Fibroblast of skin of left biceps (primary cell): ENCODE measurements at regions not wholly inside any gene's neighbourhood (a gene's known extent, or its start where the extent isn't known, plus 50 kb on each side); places are given as distances from the start of the nearest gene placed in this dataset.

Source experiments
- DNase-seq, 2 experiments: peaks; one replicate each; pipeline ENCODE4 v3.0.0-alpha.2; 2013; ENCODE audit warnings: low read depth in 2 of 2

GRCh38 chr4:16365036-16365569 lies 138.8 kb upstream of the TAPT1 start:
- DNase-seq = no peak

- DNase-seq = no peak
Observed at GRCh38 chr4:16360694-16361262, 134.5 kb upstream of the TAPT1 start.

- DNase-seq = no peak
Observed at GRCh38 chr4:16353165-16353564, 126.9 kb upstream of the TAPT1 start.

- DNase-seq = no peak
Observed at GRCh38 chr4:16351161-16351560, 124.9 kb upstream of the TAPT1 start.

DNA sequence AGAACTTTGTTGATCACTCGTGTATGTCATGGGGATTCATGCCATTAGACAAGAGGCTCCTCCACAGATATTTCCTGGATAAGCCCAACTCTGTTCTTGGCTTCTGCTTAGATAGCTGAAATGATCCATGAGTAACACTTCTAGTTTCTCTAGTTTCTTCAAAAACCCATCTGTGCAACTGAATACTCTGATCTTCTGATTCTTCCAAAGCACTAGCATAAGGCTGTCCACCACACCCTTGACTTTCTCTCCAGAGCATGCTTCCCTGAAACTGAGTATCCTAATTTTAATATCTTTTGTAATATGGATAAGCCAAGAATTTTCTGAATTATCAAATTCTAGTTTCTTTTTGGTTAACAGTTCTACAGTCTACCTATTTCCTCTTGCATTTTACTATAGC lies 118.6 kb upstream of the TAPT1 start:
- no peak for DNase-seq

DNA sequence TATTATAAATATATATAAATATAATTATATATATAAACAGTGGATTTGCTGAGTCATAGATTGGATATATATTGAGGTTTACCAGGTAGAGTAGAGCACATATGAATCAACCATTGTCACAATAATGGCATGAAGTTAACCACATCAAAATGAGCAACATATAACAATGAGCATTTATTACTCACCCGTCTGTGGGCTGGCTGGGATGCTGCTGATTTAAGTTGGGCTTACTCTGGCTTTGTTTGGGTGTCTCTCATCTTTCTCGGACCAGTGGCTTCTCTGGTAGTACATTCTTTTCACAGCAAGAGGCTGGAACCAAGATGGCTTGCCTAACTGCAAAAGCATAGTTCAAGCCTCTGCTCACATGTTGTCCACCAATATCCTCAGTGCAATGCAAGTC lies 111.7 kb upstream of the TAPT1 start:
- DNase-seq = peak in 1 of 2 experiments; percentile 0

- DNase-seq = no peak
Observed at GRCh38 chr4:16334601-16335000, 108.3 kb upstream of the TAPT1 start.

DNA sequence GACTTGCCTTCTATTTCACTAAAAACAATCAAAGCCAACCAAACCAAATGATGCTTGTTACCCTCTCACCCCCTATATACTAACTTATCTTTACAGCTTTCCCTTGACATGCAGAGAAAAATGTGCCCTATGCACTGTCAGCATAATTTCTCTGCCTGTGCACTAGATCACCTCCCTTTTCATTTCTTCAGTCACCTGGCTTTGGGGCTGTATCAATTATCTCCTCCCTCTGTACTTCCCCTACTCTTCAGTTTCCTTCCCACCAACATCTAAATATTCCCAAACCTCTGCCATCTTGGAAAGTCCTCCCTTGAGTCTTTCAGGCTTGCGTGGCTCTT lies 103.5 kb upstream of the TAPT1 start:
- no peak for DNase-seq

DNA sequence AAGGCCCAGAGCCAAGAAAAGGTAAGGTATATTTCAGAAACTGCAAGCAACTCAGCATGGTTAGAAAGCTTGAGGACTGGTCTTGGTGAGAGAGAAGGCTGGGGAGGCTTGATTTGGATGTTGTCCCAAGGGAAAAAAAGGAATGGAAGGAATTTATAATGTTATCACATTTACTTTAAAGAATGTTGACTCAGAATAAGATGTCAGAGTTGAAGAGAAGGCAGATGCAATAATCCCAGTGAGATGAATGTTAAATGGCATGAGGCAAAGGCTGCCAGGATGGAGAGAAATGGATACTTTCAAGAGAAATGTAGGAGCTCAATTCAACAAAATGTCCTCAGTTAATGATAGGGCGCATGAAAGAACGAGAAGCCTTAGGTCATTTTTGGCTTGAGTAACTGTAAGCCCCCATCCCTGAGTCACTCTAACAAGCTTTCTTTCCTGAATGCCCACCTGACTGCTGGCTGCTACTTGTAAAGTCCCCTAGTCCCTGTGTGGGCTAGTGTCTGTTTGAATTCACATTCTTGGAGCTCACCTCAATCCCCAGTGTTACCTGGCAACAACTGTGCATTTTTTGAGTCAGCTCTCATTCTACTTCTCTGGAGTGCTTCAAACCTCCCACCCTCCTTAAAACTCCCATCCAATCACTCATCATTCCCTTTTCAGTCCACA lies 103.0 kb upstream of the TAPT1 start:
- peak; percentile 24 to 33 for DNase-seq

- DNase-seq = no peak
Observed at GRCh38 chr4:16322183-16322582, 95.9 kb upstream of the TAPT1 start.

- DNase-seq = no peak
Observed at GRCh38 chr4:16315456-16315855, 89.2 kb upstream of the TAPT1 start.

GRCh38 chr4:16310606-16311005 lies 84.3 kb upstream of the TAPT1 start:
- no peak for DNase-seq

DNA sequence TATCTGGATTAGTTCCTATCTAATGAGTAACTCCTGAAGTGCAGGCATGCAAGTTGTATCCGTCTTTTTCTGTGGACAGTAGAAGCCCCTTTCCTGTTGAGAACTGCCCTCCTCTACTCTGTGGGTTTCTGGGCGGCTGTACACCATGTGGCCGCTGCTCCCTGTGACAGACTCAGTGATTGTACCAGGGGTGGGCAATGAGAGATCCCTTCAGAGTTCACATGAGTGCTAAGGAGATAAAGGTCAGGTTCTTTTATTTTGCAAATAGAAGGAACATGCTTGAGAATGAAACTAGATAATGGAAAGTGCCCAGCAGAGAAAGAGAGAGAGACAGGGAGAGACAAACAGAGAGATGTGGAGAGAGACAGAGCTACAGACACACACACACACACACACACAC lies 76.4 kb upstream of the TAPT1 start:
- DNase-seq = no peak

DNA sequence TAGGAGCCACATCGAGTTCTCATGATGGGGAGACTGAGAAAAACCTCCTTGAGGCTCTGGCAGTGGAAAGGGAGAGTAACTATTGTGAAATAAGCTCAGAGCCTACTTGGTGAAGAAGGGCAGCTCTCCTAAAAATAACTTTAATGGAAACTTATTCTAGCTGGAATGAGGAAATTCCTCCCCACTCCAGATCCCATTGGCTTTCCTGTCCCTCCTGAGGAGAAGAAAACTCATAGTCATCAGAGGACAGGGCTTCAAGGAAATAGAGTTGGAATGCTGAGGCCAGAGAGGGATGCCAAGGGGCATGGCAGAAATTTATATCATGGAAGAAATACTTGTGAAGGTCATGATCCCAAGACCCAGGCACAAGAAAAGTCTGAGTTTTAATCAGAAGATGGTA lies 70.7 kb upstream of the TAPT1 start:
- DNase-seq = no peak

- DNase-seq = peak; percentile 6
Observed at GRCh38 chr4:16294455-16294854, 68.2 kb upstream of the TAPT1 start.

DNA sequence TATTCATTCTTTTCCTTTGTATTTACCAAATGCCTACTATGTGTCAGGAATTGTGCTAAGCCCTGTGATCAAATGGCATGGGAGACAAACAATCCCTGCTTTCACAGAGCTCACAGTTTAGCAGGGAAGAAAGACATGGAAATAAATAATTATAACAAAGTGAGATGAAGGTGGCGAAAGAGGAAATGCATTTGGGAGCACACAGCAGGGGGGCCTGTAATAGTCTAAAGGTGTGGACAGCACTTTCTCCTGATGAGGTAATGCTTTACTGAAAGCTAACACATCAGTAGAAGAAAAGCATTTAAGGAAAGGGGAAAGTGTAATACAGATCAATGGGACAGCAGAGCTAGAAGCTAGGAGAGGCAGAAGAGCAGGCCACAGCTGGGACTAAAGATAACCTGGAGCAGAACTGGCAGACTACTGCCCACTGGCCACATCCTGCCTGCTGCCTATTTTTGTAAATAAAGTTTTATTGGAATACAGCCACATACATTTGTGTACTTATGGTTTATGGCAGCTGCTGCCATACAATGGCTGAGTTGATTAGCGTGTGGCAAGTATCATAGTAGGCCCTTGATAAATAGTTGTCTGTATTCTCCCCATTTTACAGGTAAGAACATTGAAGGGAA lies 67.1 kb upstream of the TAPT1 start:
- no peak for DNase-seq

GRCh38 chr4:16292585-16292984 lies 66.3 kb upstream of the TAPT1 start:
- no peak for DNase-seq

DNA sequence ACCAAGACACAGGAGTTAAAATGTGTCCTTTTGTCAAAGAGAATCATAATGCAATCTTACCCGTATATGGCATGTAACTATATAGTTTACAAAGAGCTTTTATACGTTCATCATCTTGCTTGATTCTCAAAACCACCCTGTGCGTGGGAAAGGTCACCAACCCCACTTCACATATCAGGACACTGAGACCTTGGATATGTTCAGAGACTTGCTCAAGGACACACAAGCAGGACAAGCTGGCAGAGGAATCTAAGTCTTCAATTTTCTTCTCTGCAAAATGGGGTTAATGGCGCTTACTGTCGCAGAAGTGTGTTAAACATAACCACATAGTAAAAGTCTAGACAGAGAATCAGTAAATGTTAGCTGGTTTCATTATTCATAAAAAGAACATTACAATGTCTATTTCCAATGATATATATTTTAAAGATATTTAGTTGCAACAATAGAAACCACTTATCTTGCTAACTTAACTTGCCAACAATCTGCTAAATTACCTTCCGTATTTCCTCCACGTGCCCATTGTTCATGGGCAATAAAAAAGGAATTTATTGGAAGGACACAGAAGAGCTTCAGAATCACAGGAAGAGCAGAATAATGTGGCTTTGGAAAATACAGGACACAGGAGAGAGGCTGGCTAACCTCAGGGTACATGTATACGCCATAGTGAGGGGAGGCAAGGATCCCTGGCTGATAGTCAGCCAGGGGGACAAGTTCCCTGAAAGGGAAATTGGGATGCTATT lies 64.6 kb upstream of the TAPT1 start:
- no peak for DNase-seq

DNA sequence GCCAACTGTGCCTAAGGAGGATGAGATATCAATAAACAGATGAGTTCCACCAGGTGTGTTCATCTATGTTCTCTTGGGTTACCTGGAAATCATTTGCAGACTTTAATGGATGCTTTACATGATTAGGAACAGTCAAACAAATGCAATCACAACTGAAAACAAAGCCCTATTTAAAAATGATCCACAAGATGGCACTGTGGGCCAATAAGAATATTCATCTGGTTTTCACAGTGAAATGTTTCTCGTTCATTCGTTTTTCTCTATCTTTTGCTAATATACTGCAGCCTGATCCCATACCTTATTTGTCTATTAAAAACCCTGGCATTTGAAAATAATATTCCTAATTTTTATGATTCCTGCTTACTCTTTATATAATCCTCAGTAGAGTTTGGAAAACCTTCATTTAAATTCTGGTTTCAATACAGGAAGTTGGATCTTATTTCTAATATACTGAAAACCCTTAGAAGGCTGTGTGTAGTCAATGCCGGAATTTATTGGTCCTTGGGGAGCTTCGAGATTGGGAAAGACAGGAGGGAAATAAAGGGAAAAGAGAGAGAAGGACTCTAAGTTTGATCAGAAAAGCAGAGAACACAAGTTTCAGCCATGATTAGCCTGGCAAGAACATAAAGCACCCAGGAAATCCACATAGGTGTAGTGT lies 63.8 kb upstream of the TAPT1 start:
- peak; percentile 20 to 23 for DNase-seq

DNA sequence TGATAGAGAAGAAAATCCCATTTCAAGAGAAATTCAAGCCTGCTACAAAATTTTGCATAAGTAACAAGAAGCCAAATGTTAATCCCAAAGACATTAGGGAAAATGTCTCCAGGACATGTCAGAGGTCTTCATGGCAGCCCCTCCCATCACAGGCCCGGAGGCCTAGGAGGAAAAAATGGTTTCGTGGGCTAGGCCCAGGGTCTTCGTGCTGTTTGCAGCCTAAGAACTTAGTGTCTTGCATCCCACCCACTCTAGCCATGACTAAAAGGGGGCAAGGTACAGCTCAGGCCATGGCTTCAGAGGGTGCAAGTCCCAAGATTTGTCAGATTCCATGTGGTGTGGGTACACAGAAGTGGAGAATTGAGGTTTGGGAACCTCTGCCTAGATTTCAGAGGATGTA lies 57.8 kb upstream of the TAPT1 start:
- no peak for DNase-seq

DNA sequence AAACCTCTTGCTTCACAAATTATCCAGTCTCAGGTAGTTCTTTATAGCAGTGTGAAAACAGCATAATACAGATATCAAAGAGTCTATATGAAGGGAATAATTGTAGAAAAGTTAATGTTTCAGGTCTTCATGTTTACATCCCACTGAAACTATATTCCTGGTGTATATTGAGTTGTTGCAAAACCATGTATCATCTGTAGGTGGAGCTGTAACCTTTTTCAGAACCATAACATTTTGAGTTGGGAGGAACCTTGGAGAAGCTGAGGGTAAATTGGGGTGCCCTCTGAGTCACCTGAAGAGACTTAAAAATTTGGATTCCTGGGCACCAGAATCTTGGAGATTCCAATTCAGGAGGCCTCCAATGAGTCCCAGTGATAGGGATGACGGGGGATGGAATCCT lies 51.9 kb upstream of the TAPT1 start:
- no peak for DNase-seq
